Sigmoid colon (tissue), 4 donors: ENCODE measurements at regions not wholly inside any gene's neighbourhood (a gene's known extent, or its start where the extent isn't known, plus 50 kb on each side); places are given as distances from the start of the nearest gene placed in this dataset.

Source experiments
- EP300 ChIP-seq, 4 donors: sonication (generic); formaldehyde crosslinking; IDR thresholded peaks; one replicate each; pipeline ENCODE4 v1.6.1; 2017; ENCODE audit warnings: antibody characterized with exemption in 4 of 4
- POLR2A ChIP-seq, 2 donors: fragments of 450-650 bp; IDR thresholded peaks; one replicate each; pipeline ENCODE4 v1.6.1; 2016; ENCODE audit warnings: antibody characterized with exemption in 2 of 2, mild to moderate bottlenecking in 2 of 2, moderate library complexity in 2 of 2
- POLR2AphosphoS5 ChIP-seq, 4 donors: sonication (generic); formaldehyde crosslinking; IDR thresholded peaks; one replicate each; pipeline ENCODE4 v1.6.1; 2017; ENCODE audit warnings: antibody characterized with exemption in 4 of 4
- TF ChIP-seq, protein P1 (sequence below), 4 experiments: fragments of 450-650 bp in 3 of 4; fragments of 200-600 bp in 1 of 4; IDR thresholded peaks; one replicate each; pipeline ENCODE4 v1.5.1; 2016 to 2019; ENCODE audit warnings: antibody characterized with exemption in 4 of 4, mild to moderate bottlenecking in 3 of 4, moderate library complexity in 2 of 4

DNA sequence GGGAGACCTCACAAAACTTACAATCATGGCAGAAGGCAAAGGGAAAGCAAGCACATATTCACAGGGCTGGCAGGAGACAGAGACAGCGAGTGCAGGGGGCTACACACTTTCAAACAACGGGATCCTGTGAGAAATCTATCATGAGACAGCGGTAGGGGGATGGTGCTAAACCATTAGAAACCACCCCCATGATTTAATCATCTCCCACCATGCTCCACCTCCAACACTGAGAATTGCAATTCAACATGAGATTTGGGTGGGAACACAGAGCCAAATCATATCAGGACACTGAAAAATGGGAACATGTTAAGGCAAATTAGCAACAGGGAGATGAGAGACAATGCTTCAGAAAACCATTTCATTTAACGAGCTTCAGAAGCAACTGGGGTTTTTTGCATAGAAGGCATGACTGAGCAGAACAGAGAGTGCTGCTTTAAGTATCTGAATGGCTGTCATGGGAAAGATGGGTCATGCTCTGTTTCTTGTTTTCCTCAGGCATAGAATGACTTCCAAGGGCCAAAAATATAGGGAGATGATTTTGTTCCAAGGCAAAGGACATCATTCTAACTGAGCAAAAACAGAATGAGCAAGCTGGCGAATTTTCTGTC lies 100.8 kb upstream of the MAP2 start:
- TF ChIP-seq, protein P1, sequence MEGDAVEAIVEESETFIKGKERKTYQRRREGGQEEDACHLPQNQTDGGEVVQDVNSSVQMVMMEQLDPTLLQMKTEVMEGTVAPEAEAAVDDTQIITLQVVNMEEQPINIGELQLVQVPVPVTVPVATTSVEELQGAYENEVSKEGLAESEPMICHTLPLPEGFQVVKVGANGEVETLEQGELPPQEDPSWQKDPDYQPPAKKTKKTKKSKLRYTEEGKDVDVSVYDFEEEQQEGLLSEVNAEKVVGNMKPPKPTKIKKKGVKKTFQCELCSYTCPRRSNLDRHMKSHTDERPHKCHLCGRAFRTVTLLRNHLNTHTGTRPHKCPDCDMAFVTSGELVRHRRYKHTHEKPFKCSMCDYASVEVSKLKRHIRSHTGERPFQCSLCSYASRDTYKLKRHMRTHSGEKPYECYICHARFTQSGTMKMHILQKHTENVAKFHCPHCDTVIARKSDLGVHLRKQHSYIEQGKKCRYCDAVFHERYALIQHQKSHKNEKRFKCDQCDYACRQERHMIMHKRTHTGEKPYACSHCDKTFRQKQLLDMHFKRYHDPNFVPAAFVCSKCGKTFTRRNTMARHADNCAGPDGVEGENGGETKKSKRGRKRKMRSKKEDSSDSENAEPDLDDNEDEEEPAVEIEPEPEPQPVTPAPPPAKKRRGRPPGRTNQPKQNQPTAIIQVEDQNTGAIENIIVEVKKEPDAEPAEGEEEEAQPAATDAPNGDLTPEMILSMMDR (IDR thresholded peaks at IDR 0.05): no peak
- TF ChIP-seq EP300 (IDR thresholded peaks at IDR 0.05) (no peak), POLR2A (IDR thresholded peaks at IDR 0.05) (no peak), POLR2AphosphoS5 (IDR thresholded peaks at IDR 0.05) (no peak)
